ENCODE measurements at regions not wholly inside any gene's neighbourhood (a gene's known extent, or its start where the extent isn't known, plus 50 kb on each side); places are given as distances from the start of the nearest gene placed in this dataset.
"Not testable (repeated sequence)": the region's sequence is repeated elsewhere in the genome, so short reads cannot be mapped to it uniquely, and the experiment has no call there.

GRCh38 chr4:13750594-13750993 is 123.1 kb upstream of the BOD1L1 start:
- H3K4me3 ChIP-seq (ENCODE audit: low read length): no peak overlapping the region
- H4K20me1 ChIP-seq (ENCODE audit: control insufficient read depth, insufficient read depth, low read depth, low read length): no peaks in the 10 kb centered on the region
- TF ChIP-seq CTCF (IDR thresholded peaks at IDR 0.05; ENCODE audit: low read depth, low read length, poor library complexity, severe bottlenecking) (no peak), EZH2phosphoT487 (IDR thresholded peaks at IDR 0.05; ENCODE audit: borderline replicate concordance, low read length) (no peak)
- no peak overlapping the region for H3K4me2 ChIP-seq (ENCODE audit: low read length)
- H3K36me3 ChIP-seq (ENCODE audit: control insufficient read depth, low read length): no peaks in the 10 kb centered on the region
- no peaks in the 10 kb centered on the region for H3K9me3 ChIP-seq (ENCODE audit: control insufficient read depth, insufficient read depth, low read length)
- no peaks in the 10 kb centered on the region for H3K79me2 ChIP-seq (ENCODE audit: control insufficient read depth, low read length)
- H3K27me3 ChIP-seq (ENCODE audit: control insufficient read depth, low read length): no peaks in the 10 kb centered on the region
- H3K4me1 ChIP-seq (ENCODE audit: control insufficient read depth, low read length): no peaks in the 10 kb centered on the region
- no peaks in the 10 kb centered on the region for H3F3A ChIP-seq (ENCODE audit: control insufficient read depth, insufficient read depth)
- H3K9me2 ChIP-seq (replicated peaks; ENCODE audit: control insufficient read depth, low read length): no peaks in the 10 kb centered on the region
- no peak overlapping the region for H3K27ac ChIP-seq (ENCODE audit: low read depth, low read length)

GRCh38 chr4:13761581-13761980 is 134.1 kb upstream of the BOD1L1 start:
- not testable (repeated sequence) for H3F3A ChIP-seq (ENCODE audit: control insufficient read depth, insufficient read depth); H3K27ac ChIP-seq (ENCODE audit: low read depth, low read length); H3K4me1 ChIP-seq (ENCODE audit: control insufficient read depth, low read length); H3K9me3 ChIP-seq (ENCODE audit: control insufficient read depth, insufficient read depth, low read length); H3K79me2 ChIP-seq (ENCODE audit: control insufficient read depth, low read length); H3K27me3 ChIP-seq (ENCODE audit: control insufficient read depth, low read length); H4K20me1 ChIP-seq (ENCODE audit: control insufficient read depth, insufficient read depth, low read depth, low read length); H3K4me2 ChIP-seq (ENCODE audit: low read length); H3K36me3 ChIP-seq (ENCODE audit: control insufficient read depth, low read length); H3K4me3 ChIP-seq (ENCODE audit: low read length); H3K9me2 ChIP-seq (replicated peaks; ENCODE audit: control insufficient read depth, low read length)

GRCh38 chr4:13762130-13762529 is 134.6 kb upstream of the BOD1L1 start:
- Histone ChIP-seq H3K9me2 (replicated peaks; ENCODE audit: control insufficient read depth, low read length) (no peaks in the 10 kb centered on the region), H3K36me3 (ENCODE audit: control insufficient read depth, low read length) (no peaks in the 10 kb centered on the region), H3K27me3 (ENCODE audit: control insufficient read depth, low read length) (no peaks in the 10 kb centered on the region), H4K20me1 (ENCODE audit: control insufficient read depth, insufficient read depth, low read depth, low read length) (no peaks in the 10 kb centered on the region), H3K79me2 (ENCODE audit: control insufficient read depth, low read length) (no peaks in the 10 kb centered on the region), H3K4me2 (ENCODE audit: low read length) (no peak overlapping the region), H3K27ac (ENCODE audit: low read depth, low read length) (no peak overlapping the region), H3K4me3 (ENCODE audit: low read length) (no peak overlapping the region), H3K4me1 (ENCODE audit: control insufficient read depth, low read length) (no peaks in the 10 kb centered on the region), H3K9me3 (ENCODE audit: control insufficient read depth, insufficient read depth, low read length) (no peaks in the 10 kb centered on the region), H3F3A (ENCODE audit: control insufficient read depth, insufficient read depth) (no peaks in the 10 kb centered on the region)
- TF ChIP-seq CTCF (IDR thresholded peaks at IDR 0.05; ENCODE audit: low read depth, low read length, poor library complexity, severe bottlenecking) (no peak), EZH2phosphoT487 (IDR thresholded peaks at IDR 0.05; ENCODE audit: borderline replicate concordance, low read length) (no peak)

- H3K27me3 ChIP-seq (ENCODE audit: control insufficient read depth, low read length): no peaks in the 10 kb centered on the region
- H3K9me2 ChIP-seq (replicated peaks; ENCODE audit: control insufficient read depth, low read length): no peaks in the 10 kb centered on the region
- no peak overlapping the region for H3K4me3 ChIP-seq (ENCODE audit: low read length)
- no peaks in the 10 kb centered on the region for H3F3A ChIP-seq (ENCODE audit: control insufficient read depth, insufficient read depth)
- no peaks in the 10 kb centered on the region for H3K4me1 ChIP-seq (ENCODE audit: control insufficient read depth, low read length)
- H4K20me1 ChIP-seq (ENCODE audit: control insufficient read depth, insufficient read depth, low read depth, low read length): no peaks in the 10 kb centered on the region
- H3K27ac ChIP-seq (ENCODE audit: low read depth, low read length): no peak overlapping the region
- no peaks in the 10 kb centered on the region for H3K79me2 ChIP-seq (ENCODE audit: control insufficient read depth, low read length)
- TF ChIP-seq EZH2phosphoT487 (IDR thresholded peaks at IDR 0.05; ENCODE audit: borderline replicate concordance, low read length) (no peak), CTCF (IDR thresholded peaks at IDR 0.05; ENCODE audit: low read depth, low read length, poor library complexity, severe bottlenecking) (no peak)
- no peaks in the 10 kb centered on the region for H3K36me3 ChIP-seq (ENCODE audit: control insufficient read depth, low read length)
- no peaks in the 10 kb centered on the region for H3K9me3 ChIP-seq (ENCODE audit: control insufficient read depth, insufficient read depth, low read length)
- H3K4me2 ChIP-seq (ENCODE audit: low read length): no peak overlapping the region
These were observed 136.2 kb upstream of the BOD1L1 start for GRCh38 chr4:13763707-13764106.

Data from DOHH2 (cell line).